DMS79 treated with DMSO at 0.1 percent for 48 hours (cell line): ENCODE measurements at regions not wholly inside any gene's neighbourhood (a gene's known extent, or its start where the extent isn't known, plus 50 kb on each side); places are given as distances from the start of the nearest gene placed in this dataset.

Source experiments
- DNase-seq: peaks from one replicate; lab custom pipeline; 2025; lab: John Stamatoyannopoulos, UW

- DNase-seq, result no peak
Measured at GRCh38 chr2:78941751-78942150, 83.8 kb upstream of the REG3G start.

GRCh38 chr2:78963881-78964280, 61.6 kb upstream of the REG3G start:
- no peak for DNase-seq

GRCh38 chr2:78967294-78967693, 58.2 kb upstream of the REG3G start:
- no peak for DNase-seq

GRCh38 chr2:78973630-78974029, 51.9 kb upstream of the REG3G start:
- DNase-seq, result no peak
